SK-N-MC (cell line): ENCODE measurements at regions not wholly inside any gene's neighbourhood (a gene's known extent, or its start where the extent isn't known, plus 50 kb on each side); places are given as distances from the start of the nearest gene placed in this dataset.

ENCODE experiments used
- EZH2 ChIP-seq: fragments of 200-600 bp; sonication (generic); IDR thresholded peaks from one replicate; pipeline ENCODE4 v1.6.1; 2017; ENCODE audit warnings: antibody characterized with exemption
- FOXP2 ChIP-seq: optimal IDR thresholded peaks from 2 replicates; pipeline ENCODE3; 2011; ENCODE audit warnings: mild to moderate bottlenecking, moderate library complexity; ENCODE audit not compliant: insufficient read depth; ENCODE audit errors: extremely low read length, control extremely low read depth
- POLR2AphosphoS5 ChIP-seq: IDR thresholded peaks from 2 replicates; pipeline ENCODE4 v1.6.1; 2012; ENCODE audit warnings: mild to moderate bottlenecking, low read depth, low read length, borderline replicate concordance

DNA sequence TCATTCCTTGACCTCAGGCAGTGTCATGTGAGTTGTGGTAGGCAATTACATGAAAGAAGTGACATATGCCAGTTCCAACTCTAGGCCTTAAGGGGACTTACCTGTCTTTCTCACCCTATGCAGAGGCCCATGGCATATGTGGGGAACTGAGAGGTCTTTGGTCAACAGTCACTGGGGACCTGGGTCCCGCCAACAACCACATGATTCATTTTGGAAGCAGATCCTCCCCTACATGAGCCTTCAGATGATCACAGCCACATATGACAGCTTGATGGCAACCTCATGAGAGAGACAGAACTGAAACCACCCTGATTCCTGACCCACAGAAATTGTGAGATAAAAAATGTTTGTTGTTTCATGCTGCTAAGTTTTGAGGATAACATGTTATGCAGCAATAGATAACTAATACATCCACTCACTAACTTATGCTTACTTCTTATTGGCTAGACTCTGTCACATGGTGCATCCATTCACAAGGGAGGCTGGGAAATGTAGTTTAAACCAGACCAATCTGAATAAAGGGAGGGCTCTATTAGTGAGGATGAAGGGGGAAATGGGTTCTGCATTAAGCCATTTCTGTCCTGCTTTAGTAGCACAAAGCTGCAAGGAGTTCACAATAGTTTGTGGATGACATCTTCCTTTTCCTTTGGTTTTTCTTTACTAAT, 298.2 kb downstream of the HAPSTR1 start:
- TF ChIP-seq EZH2 (no peak), POLR2AphosphoS5 (no peak), FOXP2 (no peak)
